Vagina (tissue), 2 donors: ENCODE measurements at regions not wholly inside any gene's neighbourhood (a gene's known extent, or its start where the extent isn't known, plus 50 kb on each side); places are given as distances from the start of the nearest gene placed in this dataset.

ENCODE experiments used
- POLR2A ChIP-seq, 2 donors: fragments of 450-650 bp; IDR thresholded peaks; one replicate each; pipeline ENCODE4 v1.6.1; 2017; ENCODE audit warnings: antibody characterized with exemption in 2 of 2, mild to moderate bottlenecking in 2 of 2, moderate library complexity in 2 of 2
- TF ChIP-seq, protein P1 (sequence below), 3 experiments: fragments of 450-650 bp in 2 of 3; fragments of 200-600 bp in 1 of 3; sonication (generic) in 1 of 3; IDR thresholded peaks; one replicate each; pipeline ENCODE4 v1.5.1; 2017 to 2019; ENCODE audit warnings: antibody characterized with exemption in 3 of 3, mild to moderate bottlenecking in 2 of 3, moderate library complexity in 2 of 3

DNA sequence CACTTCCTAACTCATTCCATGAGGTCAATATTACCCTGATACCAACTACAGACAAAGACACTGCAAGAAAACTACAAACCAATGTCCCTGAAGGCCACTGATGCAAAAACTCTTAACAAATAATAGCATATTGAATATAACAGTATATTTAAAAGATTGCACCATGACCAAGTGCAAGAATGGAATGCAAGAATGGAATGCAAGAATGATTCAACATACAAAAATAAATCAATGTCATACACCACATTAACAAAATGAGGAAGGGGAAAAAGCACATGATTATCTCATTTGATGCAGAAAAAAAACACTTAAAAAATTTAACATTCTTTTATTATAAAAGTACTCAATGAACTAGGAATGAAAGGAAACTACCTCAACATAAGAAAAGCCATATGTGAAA, 463.1 kb upstream of the NECTIN3 start:
- TF ChIP-seq, protein P1, sequence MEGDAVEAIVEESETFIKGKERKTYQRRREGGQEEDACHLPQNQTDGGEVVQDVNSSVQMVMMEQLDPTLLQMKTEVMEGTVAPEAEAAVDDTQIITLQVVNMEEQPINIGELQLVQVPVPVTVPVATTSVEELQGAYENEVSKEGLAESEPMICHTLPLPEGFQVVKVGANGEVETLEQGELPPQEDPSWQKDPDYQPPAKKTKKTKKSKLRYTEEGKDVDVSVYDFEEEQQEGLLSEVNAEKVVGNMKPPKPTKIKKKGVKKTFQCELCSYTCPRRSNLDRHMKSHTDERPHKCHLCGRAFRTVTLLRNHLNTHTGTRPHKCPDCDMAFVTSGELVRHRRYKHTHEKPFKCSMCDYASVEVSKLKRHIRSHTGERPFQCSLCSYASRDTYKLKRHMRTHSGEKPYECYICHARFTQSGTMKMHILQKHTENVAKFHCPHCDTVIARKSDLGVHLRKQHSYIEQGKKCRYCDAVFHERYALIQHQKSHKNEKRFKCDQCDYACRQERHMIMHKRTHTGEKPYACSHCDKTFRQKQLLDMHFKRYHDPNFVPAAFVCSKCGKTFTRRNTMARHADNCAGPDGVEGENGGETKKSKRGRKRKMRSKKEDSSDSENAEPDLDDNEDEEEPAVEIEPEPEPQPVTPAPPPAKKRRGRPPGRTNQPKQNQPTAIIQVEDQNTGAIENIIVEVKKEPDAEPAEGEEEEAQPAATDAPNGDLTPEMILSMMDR (IDR thresholded peaks at IDR 0.05), result no peak
- no peak for TF ChIP-seq POLR2A (IDR thresholded peaks at IDR 0.05)
